H1 (cell line): ENCODE measurements at regions not wholly inside any gene's neighbourhood (a gene's known extent, or its start where the extent isn't known, plus 50 kb on each side); places are given as distances from the start of the nearest gene placed in this dataset.

Experiments
- GTF2F1 ChIP-seq: IDR thresholded peaks from 2 replicates; pipeline ENCODE4 v1.6.1; 2012; ENCODE audit warnings: low read depth, low read length, improper control_type of control experiment, borderline replicate concordance
- PHF8 ChIP-seq: fragments of 200-600 bp; sonication (generic); conservative IDR thresholded peaks from 2 replicates; pipeline ENCODE4 v1.7.1; 2012; ENCODE audit warnings: low read depth, mild to moderate bottlenecking, inconsistent platforms, low read length, moderate library complexity
- ZNF274 ChIP-seq: IDR thresholded peaks from 2 replicates; pipeline ENCODE4 v1.7.0; 2012; ENCODE audit warnings: low read length, borderline replicate concordance; ENCODE audit errors: extremely low read depth
- TF ChIP-seq, protein P1 (sequence below), 3 experiments: IDR thresholded peaks; 1 replicate in 2 of 3; 2 replicates in 1 of 3; pipeline versions ENCODE4 v1.5.1 to v1.6.1; 2011; ENCODE audit warnings: low read length in 3 of 3, mild to moderate bottlenecking in 3 of 3, inconsistent platforms in 2 of 3, low read depth in 1 of 3, moderate library complexity in 1 of 3; ENCODE audit not compliant: insufficient read depth in 1 of 3; ENCODE audit errors: control extremely low read depth in 1 of 3

DNA sequence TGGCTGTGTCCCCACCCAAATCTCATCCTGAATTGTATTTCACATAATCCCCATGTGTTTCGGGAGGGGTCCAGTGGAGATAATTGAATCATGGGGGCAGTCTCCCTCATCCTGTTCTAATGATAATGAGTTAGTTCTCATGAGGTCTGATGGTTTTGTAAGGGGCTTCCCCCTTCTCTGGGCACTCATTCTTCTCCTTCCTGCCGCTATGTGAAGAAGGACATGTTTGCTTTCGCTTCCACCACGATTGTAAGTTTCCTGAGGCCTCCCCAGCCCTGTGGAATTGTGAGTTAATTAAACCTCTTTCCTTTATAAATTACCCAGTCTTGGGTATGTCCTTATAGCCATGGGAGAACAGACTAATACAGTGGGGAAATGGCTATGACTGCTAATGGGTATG is 72.7 kb upstream of the ZNF648 start:
- TF ChIP-seq ZNF274 (no peak), PHF8 (no peak), GTF2F1 (no peak)
- TF ChIP-seq, protein P1, sequence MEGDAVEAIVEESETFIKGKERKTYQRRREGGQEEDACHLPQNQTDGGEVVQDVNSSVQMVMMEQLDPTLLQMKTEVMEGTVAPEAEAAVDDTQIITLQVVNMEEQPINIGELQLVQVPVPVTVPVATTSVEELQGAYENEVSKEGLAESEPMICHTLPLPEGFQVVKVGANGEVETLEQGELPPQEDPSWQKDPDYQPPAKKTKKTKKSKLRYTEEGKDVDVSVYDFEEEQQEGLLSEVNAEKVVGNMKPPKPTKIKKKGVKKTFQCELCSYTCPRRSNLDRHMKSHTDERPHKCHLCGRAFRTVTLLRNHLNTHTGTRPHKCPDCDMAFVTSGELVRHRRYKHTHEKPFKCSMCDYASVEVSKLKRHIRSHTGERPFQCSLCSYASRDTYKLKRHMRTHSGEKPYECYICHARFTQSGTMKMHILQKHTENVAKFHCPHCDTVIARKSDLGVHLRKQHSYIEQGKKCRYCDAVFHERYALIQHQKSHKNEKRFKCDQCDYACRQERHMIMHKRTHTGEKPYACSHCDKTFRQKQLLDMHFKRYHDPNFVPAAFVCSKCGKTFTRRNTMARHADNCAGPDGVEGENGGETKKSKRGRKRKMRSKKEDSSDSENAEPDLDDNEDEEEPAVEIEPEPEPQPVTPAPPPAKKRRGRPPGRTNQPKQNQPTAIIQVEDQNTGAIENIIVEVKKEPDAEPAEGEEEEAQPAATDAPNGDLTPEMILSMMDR (IDR thresholded peaks at IDR 0.05; ENCODE audit: control extremely low read depth in 1 of 3, insufficient read depth in 1 of 3, low read depth in 1 of 3, low read length in 3 of 3): no peak
